NT2/D1 (cell line): ENCODE measurements at regions not wholly inside any gene's neighbourhood (a gene's known extent, or its start where the extent isn't known, plus 50 kb on each side); places are given as distances from the start of the nearest gene placed in this dataset.

Experiments
- SUZ12 ChIP-seq: IDR thresholded peaks from 2 replicates; pipeline ENCODE4 v1.6.1; 2011; ENCODE audit not compliant: insufficient read length, insufficient read depth; ENCODE audit errors: extremely low read depth
- YY1 ChIP-seq: IDR thresholded peaks from 2 replicates; pipeline ENCODE4 v1.6.1; 2011; ENCODE audit not compliant: insufficient read length, insufficient read depth
- ZNF274 ChIP-seq: IDR thresholded peaks from 2 replicates; pipeline ENCODE4 v1.6.1; 2011; ENCODE audit warnings: mild to moderate bottlenecking, low read depth, low read length

GRCh38 chr1:17924578-17924977 is 169.4 kb downstream of the ACTL8 start:
- TF ChIP-seq YY1, result no peak
- TF ChIP-seq ZNF274, result no peak
- no peak for TF ChIP-seq SUZ12
